Transverse colon (tissue), 4 donors: ENCODE measurements at regions not wholly inside any gene's neighbourhood (a gene's known extent, or its start where the extent isn't known, plus 50 kb on each side); places are given as distances from the start of the nearest gene placed in this dataset.

ENCODE experiments used
- EP300 ChIP-seq: sonication (generic); formaldehyde crosslinking; IDR thresholded peaks from one replicate; pipeline ENCODE4 v1.6.1; 2017; ENCODE audit warnings: antibody characterized with exemption, low read depth
- POLR2A ChIP-seq: fragments of 450-650 bp; IDR thresholded peaks from one replicate; pipeline ENCODE4 v1.6.1; 2016; ENCODE audit warnings: antibody characterized with exemption, mild to moderate bottlenecking, moderate library complexity
- POLR2AphosphoS5 ChIP-seq, 3 donors: sonication (generic); formaldehyde crosslinking; IDR thresholded peaks; one replicate each; pipeline ENCODE4 v1.6.1; 2016; ENCODE audit warnings: antibody characterized with exemption in 3 of 3
- TF ChIP-seq, protein P1 (sequence below), 5 experiments: fragments of 200-600 bp in 3 of 5; fragments of 450-650 bp in 2 of 5; sonication (generic) in 3 of 5; IDR thresholded peaks; 1 replicate in 2 of 5; 2 replicates in 3 of 5; pipeline ENCODE4 v1.5.1; 2016 to 2017; ENCODE audit warnings: antibody characterized with exemption in 5 of 5, inconsistent platforms in 3 of 5, mild to moderate bottlenecking in 2 of 5, moderate library complexity in 1 of 5

DNA sequence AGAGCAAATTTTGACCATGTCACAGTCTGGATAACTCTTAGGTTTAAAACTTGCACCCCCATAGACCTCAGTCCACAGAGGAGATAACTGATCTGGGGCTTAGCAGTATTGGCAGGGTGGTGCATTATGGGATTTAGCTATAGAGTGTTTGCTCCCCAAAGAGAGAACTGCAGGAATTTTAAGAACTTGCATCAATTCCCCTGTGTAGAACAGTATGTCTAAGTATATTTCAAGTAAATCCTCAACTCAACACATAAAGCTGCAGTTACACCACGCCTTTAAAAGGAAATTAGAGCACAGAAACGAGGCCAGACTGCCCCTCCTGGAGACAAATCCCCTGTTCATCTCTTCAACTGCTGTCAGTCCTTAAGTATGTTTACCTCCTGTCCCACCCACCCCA, 144.9 kb downstream of the TRMT11 start:
- TF ChIP-seq, protein P1, sequence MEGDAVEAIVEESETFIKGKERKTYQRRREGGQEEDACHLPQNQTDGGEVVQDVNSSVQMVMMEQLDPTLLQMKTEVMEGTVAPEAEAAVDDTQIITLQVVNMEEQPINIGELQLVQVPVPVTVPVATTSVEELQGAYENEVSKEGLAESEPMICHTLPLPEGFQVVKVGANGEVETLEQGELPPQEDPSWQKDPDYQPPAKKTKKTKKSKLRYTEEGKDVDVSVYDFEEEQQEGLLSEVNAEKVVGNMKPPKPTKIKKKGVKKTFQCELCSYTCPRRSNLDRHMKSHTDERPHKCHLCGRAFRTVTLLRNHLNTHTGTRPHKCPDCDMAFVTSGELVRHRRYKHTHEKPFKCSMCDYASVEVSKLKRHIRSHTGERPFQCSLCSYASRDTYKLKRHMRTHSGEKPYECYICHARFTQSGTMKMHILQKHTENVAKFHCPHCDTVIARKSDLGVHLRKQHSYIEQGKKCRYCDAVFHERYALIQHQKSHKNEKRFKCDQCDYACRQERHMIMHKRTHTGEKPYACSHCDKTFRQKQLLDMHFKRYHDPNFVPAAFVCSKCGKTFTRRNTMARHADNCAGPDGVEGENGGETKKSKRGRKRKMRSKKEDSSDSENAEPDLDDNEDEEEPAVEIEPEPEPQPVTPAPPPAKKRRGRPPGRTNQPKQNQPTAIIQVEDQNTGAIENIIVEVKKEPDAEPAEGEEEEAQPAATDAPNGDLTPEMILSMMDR (IDR thresholded peaks at IDR 0.05) = no peak
- no peak for TF ChIP-seq EP300
- no peak for TF ChIP-seq POLR2AphosphoS5 (IDR thresholded peaks at IDR 0.05)
- no peak for TF ChIP-seq POLR2A
